HUES64 (cell line): ENCODE measurements at regions not wholly inside any gene's neighbourhood (a gene's known extent, or its start where the extent isn't known, plus 50 kb on each side); places are given as distances from the start of the nearest gene placed in this dataset.

Source experiments
- H3K27ac ChIP-seq: 2 replicates; pipeline ENCODE4 v1.7.0; 2013; ENCODE audit warnings: low read depth, low read length, inconsistent platforms
- H3K27me3 ChIP-seq: 2 replicates; pipeline ENCODE4 v1.6.1; 2013; ENCODE audit warnings: mild to moderate bottlenecking, low read length; ENCODE audit not compliant: insufficient read depth
- H3K36me3 ChIP-seq: 2 replicates; pipeline ENCODE4 v1.6.1; 2013; ENCODE audit warnings: mild to moderate bottlenecking, low read length; ENCODE audit not compliant: insufficient read depth
- H3K4me1 ChIP-seq: 2 replicates; pipeline ENCODE4 v1.6.1; 2013; ENCODE audit warnings: mild to moderate bottlenecking, low read length, moderate library complexity; ENCODE audit not compliant: insufficient read depth
- H3K4me3 ChIP-seq: 2 replicates; pipeline ENCODE4 v1.5.1; 2013; ENCODE audit warnings: mild to moderate bottlenecking, low read length, moderate library complexity
- H3K9ac ChIP-seq: 2 replicates; pipeline ENCODE4 v1.6.1; 2013; ENCODE audit warnings: mild to moderate bottlenecking, low read depth, low read length
- H3K9me3 ChIP-seq: 2 replicates; pipeline ENCODE4 v1.6.1; 2013; ENCODE audit warnings: low read depth, low read length; ENCODE audit not compliant: insufficient read depth
- WGBS: fragments of 150-250, 120-280 bp; methylation state at CpG from one replicate; pipeline ENCODE4 v1.1.7; 2013; ENCODE audit warnings: missing lambda C conversion rate; 5-methylcytosine and 5-hydroxymethylcytosine counted together

DNA sequence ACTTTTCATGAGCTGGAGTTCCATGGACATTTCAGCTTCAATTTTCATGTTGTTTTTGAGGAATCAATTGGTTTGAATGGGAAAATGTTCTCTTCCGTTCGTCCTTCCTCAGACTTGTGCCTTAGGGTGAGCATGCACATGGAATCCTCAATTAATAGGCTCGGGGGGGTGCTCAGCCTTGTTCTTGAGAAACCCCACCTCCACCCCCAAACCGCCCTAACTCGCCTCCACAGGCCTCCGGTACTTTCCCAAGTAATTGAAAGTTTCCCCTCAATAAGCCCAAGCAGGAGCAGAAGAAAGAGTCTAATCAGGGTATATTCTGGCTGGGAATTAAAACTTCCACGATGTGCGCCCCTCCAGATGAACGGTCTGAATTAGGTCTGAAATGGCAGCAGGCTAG, 945.2 kb downstream of the GRID1 start:
- H3K4me3 ChIP-seq = no peak overlapping the region
- no peaks in the 10 kb centered on the region for H3K27me3 ChIP-seq
- WGBS = 95% methylated on average over 8 of the region's 9 CpGs
- H3K4me1 ChIP-seq = peaks cover 12% of the 10 kb centered on the region
- H3K27ac ChIP-seq = no peak overlapping the region
- no peaks in the 10 kb centered on the region for H3K36me3 ChIP-seq
- no peak overlapping the region for H3K9ac ChIP-seq
- no peaks in the 10 kb centered on the region for H3K9me3 ChIP-seq

DNA sequence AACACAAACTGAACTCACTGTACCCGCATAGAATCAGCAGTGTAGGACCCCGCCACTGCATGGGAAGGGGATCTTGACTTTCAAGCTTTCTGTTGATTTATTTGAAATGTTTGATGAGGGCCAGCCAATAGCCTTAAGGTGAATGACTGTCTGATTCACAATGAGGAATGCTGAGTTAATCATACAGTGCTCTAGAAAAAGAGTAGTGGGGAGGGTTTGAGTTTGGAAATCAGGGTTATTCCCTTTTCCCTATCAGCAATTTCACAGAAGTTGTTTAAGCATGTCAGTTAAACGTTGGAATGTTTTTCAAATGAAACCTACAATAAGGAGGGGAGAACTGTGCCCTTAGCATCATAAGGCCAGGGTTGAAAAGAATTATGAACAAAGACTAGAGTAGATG, 937.5 kb downstream of the GRID1 start:
- no peaks in the 10 kb centered on the region for H3K4me1 ChIP-seq
- no peaks in the 10 kb centered on the region for H3K27me3 ChIP-seq
- no peaks in the 10 kb centered on the region for H3K9me3 ChIP-seq
- H3K4me3 ChIP-seq = no peak overlapping the region
- 94% methylated on average over 3 of the region's 3 CpGs for WGBS
- no peaks in the 10 kb centered on the region for H3K36me3 ChIP-seq
- H3K27ac ChIP-seq = no peak overlapping the region
- no peak overlapping the region for H3K9ac ChIP-seq

DNA sequence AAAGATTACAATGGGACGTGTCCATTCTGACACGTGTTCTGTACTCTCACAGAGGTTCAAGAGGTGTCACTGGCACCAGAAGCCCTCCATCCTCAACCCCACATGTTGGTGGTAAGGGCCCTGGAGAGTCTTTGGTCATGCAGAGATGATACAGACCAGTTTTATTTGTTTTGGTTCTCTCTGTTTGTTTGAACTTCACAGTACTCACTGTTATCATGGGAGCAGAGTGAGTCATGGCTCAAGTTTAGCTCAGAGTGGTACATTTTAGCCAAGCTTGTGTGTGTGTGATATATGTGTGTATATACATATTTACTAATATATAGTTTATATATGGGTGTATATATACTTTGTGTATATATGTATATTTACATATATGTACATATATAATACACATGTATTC, 935.6 kb downstream of the GRID1 start:
- WGBS = 84% methylated on average over 2 of the region's 2 CpGs
- Histone ChIP-seq H3K4me3 (no peak overlapping the region), H3K27me3 (no peaks in the 10 kb centered on the region), H3K9ac (no peak overlapping the region), H3K9me3 (no peaks in the 10 kb centered on the region), H3K4me1 (no peaks in the 10 kb centered on the region), H3K27ac (no peak overlapping the region), H3K36me3 (no peaks in the 10 kb centered on the region)

- H3K27me3 ChIP-seq = no peaks in the 10 kb centered on the region
- H3K36me3 ChIP-seq = no peaks in the 10 kb centered on the region
- H3K4me1 ChIP-seq = no peaks in the 10 kb centered on the region
- H3K27ac ChIP-seq = no peak overlapping the region
- H3K9ac ChIP-seq = no peak overlapping the region
- WGBS = 95% methylated on average over 7 of the region's 7 CpGs
- H3K9me3 ChIP-seq = no peaks in the 10 kb centered on the region
- no peak overlapping the region for H3K4me3 ChIP-seq
Observed at GRCh38 chr10:85433248-85433647, 933.3 kb downstream of the GRID1 start.

DNA sequence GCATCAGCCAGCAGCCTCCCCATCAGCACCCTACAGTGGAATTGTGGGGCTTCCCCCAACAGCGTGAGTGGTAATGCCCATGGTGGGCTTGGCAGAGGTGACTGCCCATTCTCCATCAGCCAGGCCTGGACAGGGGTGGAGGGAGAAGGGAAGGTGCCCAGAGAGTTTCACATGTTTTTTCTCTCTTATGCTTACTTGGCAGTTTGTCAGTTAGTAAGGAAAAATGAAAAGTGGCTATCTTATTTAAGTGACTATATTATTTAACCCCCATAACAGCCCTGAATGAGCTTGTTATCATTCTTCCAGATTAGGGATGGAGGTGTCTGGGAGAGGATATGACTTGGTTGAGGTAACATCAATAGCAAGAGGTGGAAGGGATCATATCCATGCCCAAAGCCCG, 921.7 kb downstream of the GRID1 start:
- WGBS = 94% methylated on average over 2 of the region's 2 CpGs
- no peaks in the 10 kb centered on the region for H3K36me3 ChIP-seq
- H3K4me1 ChIP-seq = no peaks in the 10 kb centered on the region
- no peak overlapping the region for H3K27ac ChIP-seq
- no peaks in the 10 kb centered on the region for H3K9me3 ChIP-seq
- no peak overlapping the region for H3K4me3 ChIP-seq
- no peaks in the 10 kb centered on the region for H3K27me3 ChIP-seq
- no peak overlapping the region for H3K9ac ChIP-seq

- no peak overlapping the region for H3K27ac ChIP-seq
- H3K36me3 ChIP-seq = no peaks in the 10 kb centered on the region
- no peak overlapping the region for H3K9ac ChIP-seq
- H3K4me3 ChIP-seq = no peak overlapping the region
- no peaks in the 10 kb centered on the region for H3K4me1 ChIP-seq
- 89% methylated on average over 2 of the region's 2 CpGs for WGBS
- no peaks in the 10 kb centered on the region for H3K9me3 ChIP-seq
- H3K27me3 ChIP-seq = no peaks in the 10 kb centered on the region
Observed at GRCh38 chr10:85445702-85446101, 920.9 kb downstream of the GRID1 start.

GRCh38 chr10:85446827-85447226, 919.8 kb downstream of the GRID1 start:
- H3K4me1 ChIP-seq = no peaks in the 10 kb centered on the region
- H3K9me3 ChIP-seq = no peaks in the 10 kb centered on the region
- no peak overlapping the region for H3K9ac ChIP-seq
- no peaks in the 10 kb centered on the region for H3K36me3 ChIP-seq
- no peak overlapping the region for H3K4me3 ChIP-seq
- 91% methylated on average over 2 of the region's 2 CpGs for WGBS
- no peak overlapping the region for H3K27ac ChIP-seq
- H3K27me3 ChIP-seq = no peaks in the 10 kb centered on the region

DNA sequence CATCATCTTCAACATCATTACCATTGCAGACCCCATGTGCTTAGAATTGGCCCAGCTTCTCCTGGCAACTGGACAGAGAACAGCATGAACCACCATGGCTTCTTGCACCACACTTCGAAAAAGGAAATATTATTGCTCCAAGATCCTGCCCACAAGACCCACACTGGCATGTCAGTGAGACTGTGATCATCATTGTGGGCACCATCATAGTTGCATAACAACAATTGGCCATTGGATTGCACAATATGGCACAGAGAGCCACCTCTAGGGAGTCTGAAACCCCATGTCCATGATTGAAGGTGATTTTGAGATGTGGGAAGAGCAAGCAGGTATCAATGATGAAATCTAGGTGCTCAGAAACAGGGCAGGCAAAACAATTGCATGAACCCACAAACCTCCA, 918.9 kb downstream of the GRID1 start:
- H3K9ac ChIP-seq = no peak overlapping the region
- no peaks in the 10 kb centered on the region for H3K4me1 ChIP-seq
- no peak overlapping the region for H3K27ac ChIP-seq
- no peaks in the 10 kb centered on the region for H3K36me3 ChIP-seq
- no peaks in the 10 kb centered on the region for H3K27me3 ChIP-seq
- H3K9me3 ChIP-seq = no peaks in the 10 kb centered on the region
- H3K4me3 ChIP-seq = no peak overlapping the region
- WGBS = 96% methylated on average over 1 of the region's 1 CpG

DNA sequence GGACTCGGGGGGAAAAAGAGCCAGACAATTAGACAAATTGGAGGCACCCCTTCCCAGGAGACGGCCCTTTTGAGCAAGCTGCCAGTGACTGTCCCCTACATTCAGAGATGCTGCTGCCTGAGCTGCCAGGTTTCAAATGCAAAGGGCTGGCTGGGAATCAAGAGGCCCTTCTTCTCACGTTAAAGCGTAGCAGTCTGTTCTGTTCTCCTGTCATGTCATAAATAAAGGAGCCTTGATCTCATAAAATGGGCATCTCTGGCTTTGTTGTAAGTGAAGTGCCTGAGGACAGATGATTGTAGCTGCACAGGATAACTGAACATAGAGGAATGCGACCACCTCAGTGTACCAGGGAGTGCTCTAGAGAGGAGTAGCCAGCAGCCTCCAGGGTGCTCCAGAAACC, 917.9 kb downstream of the GRID1 start:
- Histone ChIP-seq H3K27ac (no peak overlapping the region), H3K4me3 (no peak overlapping the region), H3K9ac (no peak overlapping the region), H3K4me1 (no peaks in the 10 kb centered on the region), H3K9me3 (no peaks in the 10 kb centered on the region), H3K27me3 (no peaks in the 10 kb centered on the region), H3K36me3 (no peaks in the 10 kb centered on the region)
- WGBS = 84% methylated on average over 5 of the region's 5 CpGs

DNA sequence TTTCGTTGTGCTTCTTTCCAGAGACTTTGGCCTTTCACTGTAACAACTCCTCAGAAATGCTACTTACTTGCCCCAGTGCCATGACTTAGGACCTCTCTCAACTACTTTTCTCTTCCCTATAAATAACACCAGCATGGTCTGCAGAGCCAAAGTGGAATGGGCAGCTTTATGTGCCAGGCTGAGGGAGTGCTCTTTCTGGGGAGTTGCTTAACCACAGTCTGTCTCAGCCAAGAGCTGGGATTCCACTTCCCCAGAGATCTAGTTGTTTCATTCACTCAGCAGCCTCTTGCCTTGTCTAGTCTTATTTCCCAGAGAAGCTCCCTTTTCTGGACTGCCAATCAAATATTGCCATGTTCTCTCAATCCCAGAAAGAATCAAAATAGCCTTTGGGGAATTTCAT, 912.2 kb downstream of the GRID1 start:
- H3K27me3 ChIP-seq = no peaks in the 10 kb centered on the region
- H3K4me1 ChIP-seq = no peaks in the 10 kb centered on the region
- WGBS = 95% methylated on average over 1 of the region's 1 CpG
- H3K27ac ChIP-seq = no peak overlapping the region
- no peak overlapping the region for H3K4me3 ChIP-seq
- no peak overlapping the region for H3K9ac ChIP-seq
- H3K36me3 ChIP-seq = no peaks in the 10 kb centered on the region
- H3K9me3 ChIP-seq = no peaks in the 10 kb centered on the region

GRCh38 chr10:85457191-85457590, 909.4 kb downstream of the GRID1 start:
- Histone ChIP-seq H3K36me3 (no peaks in the 10 kb centered on the region), H3K27ac (no peak overlapping the region), H3K4me1 (no peaks in the 10 kb centered on the region), H3K27me3 (no peaks in the 10 kb centered on the region), H3K9me3 (no peaks in the 10 kb centered on the region), H3K4me3 (no peak overlapping the region), H3K9ac (no peak overlapping the region)
- WGBS = 53% methylated on average over 2 of the region's 2 CpGs

- Histone ChIP-seq H3K9me3 (no peaks in the 10 kb centered on the region), H3K36me3 (no peaks in the 10 kb centered on the region), H3K27me3 (no peaks in the 10 kb centered on the region), H3K27ac (no peak overlapping the region), H3K4me3 (no peak overlapping the region), H3K4me1 (no peaks in the 10 kb centered on the region), H3K9ac (no peak overlapping the region)
- WGBS = 88% methylated on average over 3 of the region's 3 CpGs
Observed at GRCh38 chr10:85458324-85458723, 908.3 kb downstream of the GRID1 start.
